ENCODE measurements at regions not wholly inside any gene's neighbourhood (a gene's known extent, or its start where the extent isn't known, plus 50 kb on each side); places are given as distances from the start of the nearest gene placed in this dataset.
"Not testable (repeated sequence)": the region's sequence is repeated elsewhere in the genome, so short reads cannot be mapped to it uniquely, and the experiment has no call there.

DNA sequence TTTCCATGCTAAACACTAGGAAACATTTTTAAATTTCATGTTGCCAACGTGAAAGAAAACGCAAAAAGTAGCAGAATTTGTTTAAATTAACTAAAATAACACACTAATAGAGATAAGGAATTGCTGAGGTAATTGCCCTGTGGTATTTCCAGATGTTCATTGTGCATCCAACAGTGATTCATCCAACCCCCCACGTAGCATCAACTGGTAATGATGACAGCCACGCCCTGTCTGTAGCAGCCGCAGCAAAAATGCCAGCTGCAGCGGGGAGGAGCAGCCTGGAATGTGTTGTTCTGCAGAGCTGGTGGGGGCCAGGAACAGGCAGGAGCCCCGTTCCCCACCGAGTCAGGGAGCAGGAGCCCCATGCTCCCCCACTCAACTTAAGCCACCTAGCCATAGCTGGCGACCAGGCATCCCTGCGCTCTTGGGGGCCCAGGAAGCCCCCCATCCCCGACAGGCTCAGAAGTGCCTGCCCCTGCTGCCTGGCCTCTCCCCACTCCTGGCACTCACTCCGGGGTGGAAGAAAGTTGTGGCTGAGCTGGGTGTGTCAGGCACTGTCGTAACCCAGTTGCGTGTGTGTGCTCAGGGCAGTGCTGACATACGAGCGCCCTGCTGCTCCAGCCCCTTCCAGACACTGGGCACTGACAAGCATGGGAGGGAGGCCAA lies 695.1 kb upstream of the ACVR2A start:
- no peak overlapping the region for H3K4me3 ChIP-seq (ENCODE audit: low read length)
- DNase-seq (ENCODE audit: low read depth, low spot score) = no peak

DNA sequence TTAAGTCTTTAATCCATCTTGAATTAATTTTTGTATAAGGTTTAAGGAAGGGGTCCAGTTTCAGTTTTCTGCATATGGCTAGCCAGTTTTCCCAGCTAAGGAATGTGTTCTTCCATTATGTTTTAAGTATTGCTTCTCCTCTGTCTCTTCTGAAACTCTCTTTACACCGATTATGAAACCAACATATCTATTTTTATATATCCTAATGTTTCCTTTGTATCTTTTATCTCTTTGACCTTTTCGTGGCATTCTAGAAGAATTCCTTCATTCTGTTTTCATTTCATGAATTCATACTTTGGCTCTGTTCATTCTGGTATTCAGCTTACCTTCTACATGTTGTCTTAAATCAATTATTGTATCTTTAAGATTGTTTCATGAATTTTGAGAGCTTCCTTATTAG lies 697.0 kb upstream of the ACVR2A start:
- DNase-seq (ENCODE audit: low read depth, low spot score) = no peak
- no peak overlapping the region for H3K4me3 ChIP-seq (ENCODE audit: low read length)

- no peak overlapping the region for H3K4me3 ChIP-seq (ENCODE audit: low read length)
- DNase-seq (ENCODE audit: low read depth, low spot score) = no peak
Measured at GRCh38 chr2:147141930-147142329, 702.9 kb upstream of the ACVR2A start.

GRCh38 chr2:147139732-147140131 lies 705.1 kb upstream of the ACVR2A start:
- H3K4me3 ChIP-seq (ENCODE audit: low read length); DNase-seq (ENCODE audit: low read depth, low spot score): not testable (repeated sequence)

DNA sequence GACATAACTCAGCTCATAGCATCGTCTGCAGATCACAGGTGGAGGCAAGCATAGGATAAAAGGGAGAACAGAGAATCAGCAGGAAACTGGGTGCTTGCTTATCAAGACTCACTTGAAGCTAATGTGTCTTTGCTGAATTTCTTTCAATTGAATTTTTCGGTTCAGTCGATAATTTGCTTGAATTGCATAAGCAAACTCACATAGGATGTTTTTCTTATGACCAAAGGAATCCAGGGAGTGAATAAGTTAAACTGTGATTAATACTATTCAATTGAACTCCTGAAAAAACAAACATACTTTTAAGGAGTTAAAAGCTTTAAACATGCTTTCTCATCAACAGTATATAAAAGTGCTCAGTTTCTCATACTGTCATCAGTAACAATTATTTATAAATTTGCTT lies 707.1 kb upstream of the ACVR2A start:
- H3K4me3 ChIP-seq (ENCODE audit: low read length) = no peak overlapping the region
- no peak for DNase-seq (ENCODE audit: low read depth, low spot score)

- no peak for DNase-seq (ENCODE audit: low read depth, low spot score)
- no peak overlapping the region for H3K4me3 ChIP-seq (ENCODE audit: low read length)
Measured at GRCh38 chr2:147135376-147135775, 709.5 kb upstream of the ACVR2A start.

GRCh38 chr2:147133286-147133908 lies 711.4 kb upstream of the ACVR2A start:
- no peak overlapping the region for H3K4me3 ChIP-seq (ENCODE audit: low read length)
- no peak for DNase-seq (ENCODE audit: low read depth, low spot score)

GRCh38 chr2:147125145-147125544 lies 719.7 kb upstream of the ACVR2A start:
- no peak for DNase-seq (ENCODE audit: low read depth, low spot score)
- H3K4me3 ChIP-seq (ENCODE audit: low read length) = no peak overlapping the region

GRCh38 chr2:147122944-147123343 lies 721.9 kb upstream of the ACVR2A start:
- no peak for DNase-seq (ENCODE audit: low read depth, low spot score)
- no peak overlapping the region for H3K4me3 ChIP-seq (ENCODE audit: low read length)

DNA sequence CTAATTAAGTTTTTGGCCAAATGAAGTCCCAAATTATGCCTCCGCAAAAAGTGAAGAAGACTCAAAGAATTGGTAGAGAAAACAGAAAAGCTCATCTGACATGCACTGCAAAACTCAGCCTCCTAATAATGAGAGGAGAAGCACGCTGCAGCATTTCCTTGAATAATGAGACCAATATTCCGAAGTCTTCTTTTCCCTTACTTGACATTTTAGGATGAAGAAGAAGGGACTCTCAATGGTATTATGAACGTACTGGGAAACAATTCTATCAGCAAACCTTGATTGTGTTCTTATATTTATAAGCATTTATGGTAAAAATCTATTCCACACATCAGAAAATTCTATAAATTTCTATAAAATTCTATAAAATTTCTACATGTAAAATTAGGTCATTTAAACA lies 733.9 kb upstream of the ACVR2A start:
- no peak overlapping the region for H3K4me3 ChIP-seq (ENCODE audit: low read length)
- DNase-seq (ENCODE audit: low read depth, low spot score) = no peak

- no peak for DNase-seq (ENCODE audit: low read depth, low spot score)
- no peak overlapping the region for H3K4me3 ChIP-seq (ENCODE audit: low read length)
Measured at GRCh38 chr2:147110317-147110716, 734.5 kb upstream of the ACVR2A start.

DNA sequence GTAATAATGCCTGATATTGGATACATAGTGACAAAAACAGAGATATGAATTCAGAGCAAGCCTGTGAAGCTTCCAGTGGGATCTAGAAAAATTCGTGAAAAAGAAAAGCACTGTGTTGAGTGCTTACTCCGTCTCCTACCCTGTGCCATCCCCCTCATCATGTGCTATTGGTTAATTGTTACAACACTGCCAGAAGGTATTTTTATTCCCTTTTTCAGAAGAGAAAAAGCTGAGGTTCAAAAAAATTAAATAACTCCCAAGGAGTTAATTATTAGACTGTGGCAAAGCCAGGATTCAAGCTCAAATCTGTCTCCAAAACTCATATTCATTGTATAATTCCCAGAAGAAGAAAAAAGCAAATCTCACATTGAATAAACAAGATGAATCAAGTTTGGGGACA lies 735.5 kb upstream of the ACVR2A start:
- no peak overlapping the region for H3K4me3 ChIP-seq (ENCODE audit: low read length)
- DNase-seq (ENCODE audit: low read depth, low spot score) = no peak

DNA sequence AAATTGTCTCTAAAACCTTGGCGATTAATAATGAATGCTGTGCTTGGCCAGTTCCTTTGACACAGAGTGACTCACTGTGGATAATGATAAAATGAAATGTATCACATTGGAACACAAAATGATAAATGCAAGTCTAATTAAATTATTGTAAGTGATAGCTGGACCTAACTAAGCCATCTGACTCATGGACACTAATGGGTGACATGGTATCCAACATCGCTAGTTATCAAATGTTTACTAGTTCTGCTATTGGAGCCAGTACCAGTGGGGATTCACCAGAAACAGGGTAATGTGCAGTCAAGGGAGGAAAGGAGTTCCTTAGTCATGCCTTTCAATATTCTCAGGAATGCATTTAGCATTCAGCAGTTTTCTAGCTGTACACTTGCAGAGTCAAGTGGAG lies 736.3 kb upstream of the ACVR2A start:
- H3K4me3 ChIP-seq (ENCODE audit: low read length) = no peak overlapping the region
- no peak for DNase-seq (ENCODE audit: low read depth, low spot score)

GRCh38 chr2:147101941-147102790 lies 742.7 kb upstream of the ACVR2A start:
- DNase-seq (ENCODE audit: low read depth, low spot score) = no peak
- no peak overlapping the region for H3K4me3 ChIP-seq (ENCODE audit: low read length)

GRCh38 chr2:147100406-147101035 lies 744.3 kb upstream of the ACVR2A start:
- H3K4me3 ChIP-seq (ENCODE audit: low read length) = no peak overlapping the region
- no peak for DNase-seq (ENCODE audit: low read depth, low spot score)

- no peak overlapping the region for H3K4me3 ChIP-seq (ENCODE audit: low read length)
- DNase-seq (ENCODE audit: low read depth, low spot score) = no peak
Measured at GRCh38 chr2:147099845-147100244, 745.0 kb upstream of the ACVR2A start.

- DNase-seq (ENCODE audit: low read depth, low spot score) = no peak
- no peak overlapping the region for H3K4me3 ChIP-seq (ENCODE audit: low read length)
Measured at GRCh38 chr2:147098940-147099339, 745.9 kb upstream of the ACVR2A start.

DNA sequence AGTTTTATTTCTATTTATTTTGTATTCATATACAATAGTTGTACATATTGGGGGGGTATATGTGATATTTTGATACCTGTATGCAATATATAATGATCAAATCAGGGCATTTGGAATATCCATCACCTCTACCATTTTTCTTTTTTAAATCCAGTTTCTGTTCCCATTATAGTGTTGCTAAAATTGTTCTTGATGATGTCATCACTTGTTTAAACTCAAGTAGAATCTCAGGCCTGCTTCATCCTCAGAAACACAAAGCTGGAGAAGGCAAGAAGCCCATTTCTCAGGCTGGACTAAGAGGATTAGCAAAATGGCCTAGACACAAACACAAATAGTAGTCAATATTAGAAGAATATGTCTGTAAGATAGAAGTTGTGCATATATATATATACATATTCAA lies 747.1 kb upstream of the ACVR2A start:
- no peak for DNase-seq (ENCODE audit: low read depth, low spot score)
- H3K4me3 ChIP-seq (ENCODE audit: low read length) = no peak overlapping the region

GRCh38 chr2:147096671-147097070 lies 748.2 kb upstream of the ACVR2A start:
- H3K4me3 ChIP-seq (ENCODE audit: low read length) = no peak overlapping the region
- DNase-seq (ENCODE audit: low read depth, low spot score) = no peak

DNA sequence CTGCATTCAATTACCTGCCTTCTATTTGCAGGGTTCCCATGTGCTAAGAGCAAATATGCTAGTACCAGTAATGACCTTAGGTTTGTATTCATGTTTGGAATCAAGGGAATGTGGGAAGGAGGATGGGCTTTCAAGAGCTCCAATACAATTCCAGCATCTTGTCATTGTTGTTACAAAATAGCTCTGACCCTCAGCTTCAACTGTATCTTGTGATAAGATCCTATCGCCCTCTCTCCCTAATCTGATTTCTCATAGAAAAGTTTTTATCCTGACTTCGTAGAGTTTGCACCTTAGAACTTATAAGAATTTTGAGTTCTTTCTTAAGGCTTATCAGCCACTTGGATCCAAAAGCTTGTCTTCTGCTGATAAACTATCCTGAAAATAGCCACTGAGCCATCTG lies 749.5 kb upstream of the ACVR2A start:
- no peak overlapping the region for H3K4me3 ChIP-seq (ENCODE audit: low read length)
- DNase-seq (ENCODE audit: low read depth, low spot score) = no peak

Data from Jurkat, Clone E6-1 (cell line).